ENCODE measurements at regions not wholly inside any gene's neighbourhood (a gene's known extent, or its start where the extent isn't known, plus 50 kb on each side); places are given as distances from the start of the nearest gene placed in this dataset.

GRCh38 chr3:22372292-22373062, 621.5 kb upstream of the ZNF385D start:
- TF ChIP-seq CTCF (IDR thresholded peaks at IDR 0.05) = no peak
- Histone ChIP-seq H3K9me3 (no peaks in the 10 kb centered on the region), H3K4me1 (ENCODE audit: control insufficient read depth in 1 of 2, low read depth in 2 of 2) (peaks cover 0 to 4% of the 10 kb centered on the region in 2 donors), H3K36me3 (no peaks in the 10 kb centered on the region), H3K27me3 (replicated peaks; ENCODE audit: insufficient read depth) (peaks cover 5% of the 10 kb centered on the region), H3K4me3 (peak overlapping the region; percentile 60), H3K27ac (no peak overlapping the region)
- DNase-seq (ENCODE audit: low spot score) = no peak
- ATAC-seq (ENCODE audit: insufficient number of reproducible peaks, low FRiP score, low read depth) = no peak

- Histone ChIP-seq H3K36me3 (no peaks in the 10 kb centered on the region), H3K4me3 (no peak overlapping the region), H3K27me3 (replicated peaks; ENCODE audit: insufficient read depth) (peaks cover 5% of the 10 kb centered on the region), H3K4me1 (ENCODE audit: control insufficient read depth in 1 of 2, low read depth in 2 of 2) (peaks cover 0 to 4% of the 10 kb centered on the region in 2 donors), H3K9me3 (no peaks in the 10 kb centered on the region), H3K27ac (no peak overlapping the region)
- no peak for ATAC-seq (ENCODE audit: insufficient number of reproducible peaks, low FRiP score, low read depth)
- no peak for TF ChIP-seq CTCF (IDR thresholded peaks at IDR 0.05)
- no peak for DNase-seq (ENCODE audit: low spot score)
These were observed 622.2 kb upstream of the ZNF385D start for GRCh38 chr3:22373182-22373581.

GRCh38 chr3:22373827-22374226, 622.8 kb upstream of the ZNF385D start:
- TF ChIP-seq CTCF (IDR thresholded peaks at IDR 0.05) = no peak
- no peaks in the 10 kb centered on the region for H3K36me3 ChIP-seq
- H3K4me3 ChIP-seq = no peak overlapping the region
- H3K4me1 ChIP-seq (ENCODE audit: control insufficient read depth in 1 of 2, low read depth in 2 of 2) = peaks cover 0 to 4% of the 10 kb centered on the region in 2 donors
- DNase-seq (ENCODE audit: low spot score) (no peak), ATAC-seq (ENCODE audit: insufficient number of reproducible peaks, low FRiP score, low read depth) (no peak)
- no peak overlapping the region for H3K27ac ChIP-seq
- no peaks in the 10 kb centered on the region for H3K9me3 ChIP-seq
- H3K27me3 ChIP-seq (replicated peaks; ENCODE audit: insufficient read depth) = peaks cover 5% of the 10 kb centered on the region

- no peak for ATAC-seq (ENCODE audit: insufficient number of reproducible peaks, low FRiP score, low read depth)
- no peak overlapping the region for H3K4me3 ChIP-seq
- TF ChIP-seq CTCF (IDR thresholded peaks at IDR 0.05) = no peak
These were observed 626.4 kb upstream of the ZNF385D start for GRCh38 chr3:22377421-22377820.

GRCh38 chr3:22378869-22379268, 627.9 kb upstream of the ZNF385D start:
- no peaks in the 10 kb centered on the region for H3K36me3 ChIP-seq
- H3K9me3 ChIP-seq = no peaks in the 10 kb centered on the region
- ATAC-seq (ENCODE audit: insufficient number of reproducible peaks, low FRiP score, low read depth) = no peak
- DNase-seq (ENCODE audit: low spot score) = no peak
- H3K4me3 ChIP-seq = no peak overlapping the region
- H3K27me3 ChIP-seq (replicated peaks; ENCODE audit: insufficient read depth) = no peaks in the 10 kb centered on the region
- H3K4me1 ChIP-seq (ENCODE audit: control insufficient read depth in 1 of 2, low read depth in 2 of 2) = no peaks in the 10 kb centered on the region
- no peak for TF ChIP-seq CTCF (IDR thresholded peaks at IDR 0.05)
- no peak overlapping the region for H3K27ac ChIP-seq

More at GRCh38 chr3:22377421-22377820, 626.4 kb upstream of the ZNF385D start:
- Histone ChIP-seq H3K4me1 (ENCODE audit: control insufficient read depth in 1 of 2, low read depth in 2 of 2) (peaks cover 0 to under 1% of the 10 kb centered on the region in 2 donors), H3K27ac (no peak overlapping the region), H3K27me3 (replicated peaks; ENCODE audit: insufficient read depth) (peaks cover 5% of the 10 kb centered on the region), H3K36me3 (no peaks in the 10 kb centered on the region), H3K9me3 (no peaks in the 10 kb centered on the region)
- DNase-seq (ENCODE audit: low spot score) = no peak

Data from thoracic aorta (tissue), 2 donors.